Epithelial cell of proximal tubule (primary cell): ENCODE measurements at regions not wholly inside any gene's neighbourhood (a gene's known extent, or its start where the extent isn't known, plus 50 kb on each side); places are given as distances from the start of the nearest gene placed in this dataset.

Experiments used
- DNase-seq: peaks from one replicate; pipeline ENCODE4 v3.0.0-alpha.2; 2011; ENCODE audit warnings: low read depth
- H3K4me3 ChIP-seq: 2 replicates; pipeline ENCODE4 v1.5.1; 2011; ENCODE audit warnings: low read depth, mild to moderate bottlenecking, low read length
- CTCF ChIP-seq: conservative IDR thresholded peaks from 2 replicates; pipeline ENCODE4 v1.5.1; 2012; ENCODE audit warnings: low read depth, mild to moderate bottlenecking, low read length

- no peak for DNase-seq
- TF ChIP-seq CTCF, result no peak
- no peak overlapping the region for H3K4me3 ChIP-seq
These were observed 106.5 kb upstream of the SLC2A1 start for GRCh38 chr1:43065191-43065590.

GRCh38 chr1:43063394-43064219 is 104.9 kb upstream of the SLC2A1 start:
- DNase-seq, result no peak
- no peak for TF ChIP-seq CTCF
- no peak overlapping the region for H3K4me3 ChIP-seq

- DNase-seq, result no peak
- no peak for TF ChIP-seq CTCF
- no peak overlapping the region for H3K4me3 ChIP-seq
These were observed 103.9 kb upstream of the SLC2A1 start for GRCh38 chr1:43062527-43063095.

- H3K4me3 ChIP-seq, result no peak overlapping the region
- TF ChIP-seq CTCF, result no peak
- DNase-seq, result no peak
These were observed 103.1 kb upstream of the SLC2A1 start for GRCh38 chr1:43061757-43062156.

GRCh38 chr1:43059640-43060574 is 101.2 kb upstream of the SLC2A1 start:
- DNase-seq, result no peak
- H3K4me3 ChIP-seq, result no peak overlapping the region
- no peak for TF ChIP-seq CTCF

- DNase-seq, result no peak
- no peak for TF ChIP-seq CTCF
These were observed 100.1 kb upstream of the SLC2A1 start for GRCh38 chr1:43058545-43059360.

More at GRCh38 chr1:43058545-43059360, 100.1 kb upstream of the SLC2A1 start:
- peak overlapping the region; percentile 19 for H3K4me3 ChIP-seq
